DMS153 treated with DMSO at 0.1 percent for 48 hours (cell line): ENCODE measurements at regions not wholly inside any gene's neighbourhood (a gene's known extent, or its start where the extent isn't known, plus 50 kb on each side); places are given as distances from the start of the nearest gene placed in this dataset.
"Not testable (repeated sequence)": the region's sequence is repeated elsewhere in the genome, so short reads cannot be mapped to it uniquely, and the experiment has no call there.

Source experiments
- DNase-seq: peaks from one replicate; lab custom pipeline; 2025; ENCODE audit not compliant: unreplicated experiment; lab: John Stamatoyannopoulos, UW

- no peak for DNase-seq
These were observed 416.9 kb downstream of the FRK start for GRCh38 chr6:115643762-115644161.

GRCh38 chr6:115634887-115635286 is 425.8 kb downstream of the FRK start:
- no peak for DNase-seq

- DNase-seq: no peak
These were observed 426.6 kb downstream of the FRK start for GRCh38 chr6:115634131-115634530.

- DNase-seq: no peak
These were observed 429.7 kb downstream of the FRK start for GRCh38 chr6:115631028-115631427.

GRCh38 chr6:115630424-115631024 is 430.2 kb downstream of the FRK start:
- no peak for DNase-seq

GRCh38 chr6:115629415-115629814 is 431.3 kb downstream of the FRK start:
- DNase-seq: no peak

GRCh38 chr6:115618256-115618655 is 442.4 kb downstream of the FRK start:
- DNase-seq: no peak

GRCh38 chr6:115617031-115617430 is 443.7 kb downstream of the FRK start:
- no peak for DNase-seq

- DNase-seq: no peak
These were observed 447.2 kb downstream of the FRK start for GRCh38 chr6:115613488-115613887.

- no peak for DNase-seq
These were observed 447.8 kb downstream of the FRK start for GRCh38 chr6:115612796-115613479.

GRCh38 chr6:115612216-115612615 is 448.5 kb downstream of the FRK start:
- DNase-seq: no peak

- DNase-seq: no peak
These were observed 450.0 kb downstream of the FRK start for GRCh38 chr6:115610696-115611095.

- no peak for DNase-seq
These were observed 451.6 kb downstream of the FRK start for GRCh38 chr6:115609111-115609510.

- DNase-seq: no peak
These were observed 458.2 kb downstream of the FRK start for GRCh38 chr6:115602466-115602865.

- DNase-seq: no peak
These were observed 459.2 kb downstream of the FRK start for GRCh38 chr6:115601509-115601908.

- DNase-seq: no peak
These were observed 459.6 kb downstream of the FRK start for GRCh38 chr6:115601064-115601463.

GRCh38 chr6:115594891-115595290 is 465.8 kb downstream of the FRK start:
- no peak for DNase-seq

- DNase-seq: no peak
These were observed 468.7 kb downstream of the FRK start for GRCh38 chr6:115592025-115592424.

GRCh38 chr6:115589072-115589471 is 471.6 kb downstream of the FRK start:
- DNase-seq: not testable (repeated sequence)

GRCh38 chr6:115583290-115583689 is 477.4 kb downstream of the FRK start:
- no peak for DNase-seq

- no peak for DNase-seq
These were observed 478.3 kb downstream of the FRK start for GRCh38 chr6:115582386-115582785.

GRCh38 chr6:115579565-115579964 is 481.1 kb downstream of the FRK start:
- DNase-seq: not testable (repeated sequence)

GRCh38 chr6:115577270-115577669 is 483.4 kb downstream of the FRK start:
- no peak for DNase-seq
